K562 (cell line): ENCODE measurements at regions not wholly inside any gene's neighbourhood (a gene's known extent, or its start where the extent isn't known, plus 50 kb on each side); places are given as distances from the start of the nearest gene placed in this dataset.
"Not testable (repeated sequence)": the region's sequence is repeated elsewhere in the genome, so short reads cannot be mapped to it uniquely, and the experiment has no call there.

Source experiments
- ATAC-seq: fragments of 200-7000 bp; cut with Tn5 transposase; 3 replicates; pipeline ENCODE4 v1.9.1; 2020; ENCODE audit warnings: moderate library complexity
- BruUV-seq: library from RNA; stranded (reverse); fragments of 400-500 nt; replicated peaks from 2 replicates; lab custom pipeline; 2021; lab: Mats Ljungman, UMichigan
- CTCF ChIA-PET: fragments of 300-600 bp; formaldehyde crosslinking; extraction: SDS; loops from one replicate; lab custom pipeline; 2021; ENCODE audit warnings: low intra/inter-chr PET ratio; lab: Yijun Ruan, JAX
- POLR2A ChIA-PET: fragments of 300-600, 350-650 bp; sonication (Branson Sonifier 250); formaldehyde crosslinking; extraction: SDS; loops from one replicate; lab custom pipeline; 2021; ENCODE audit warnings: antibody characterized with exemption, inconsistent platforms; lab: Yijun Ruan, JAX
- DNase-seq, 4 experiments: peaks; one replicate each; pipeline versions ENCODE4 v3.0.0 to v3.0.0-alpha.2; 2011 to 2018; ENCODE audit warnings: low spot score in 3 of 4, mixed read lengths in 3 of 4; ENCODE audit errors: extremely low read depth in 1 of 4
- FAIRE-seq: peaks from 2 replicates; lab custom pipeline; 2011; peaks lifted over from hg19 to GRCh38; lab: Jason Lieb, UNC
- H2AFZ ChIP-seq: 2 replicates; pipeline ENCODE4 v1.6.0; 2011; ENCODE audit warnings: low read depth, low read length, control low read depth, inconsistent platforms
- H3K27ac ChIP-seq: fragments of 200-600 bp; 3 replicates; pipeline ENCODE4 v1.8.0; 2011; ENCODE audit warnings: low read depth, mild to moderate bottlenecking, control low read depth, inconsistent platforms, low read length, moderate library complexity, mixed read lengths; ENCODE audit errors: extremely low read depth
- H3K27me3 ChIP-seq, 2 experiments: fragments of 300-600 bp in 1 of 2; 2 replicates in 1 of 2; 3 replicates in 1 of 2; pipeline versions ENCODE4 v1.6.0 to v1.8.0; 2011; ENCODE audit warnings: inconsistent platforms in 2 of 2, low read length in 2 of 2, mild to moderate bottlenecking in 1 of 2, mixed read lengths in 1 of 2, moderate library complexity in 1 of 2; ENCODE audit not compliant: control insufficient read depth in 2 of 2, insufficient read depth in 2 of 2
- H3K36me3 ChIP-seq: fragments of 300-600 bp; 3 replicates; pipeline ENCODE4 v1.8.0; 2011; ENCODE audit warnings: mild to moderate bottlenecking, low read length, inconsistent platforms; ENCODE audit not compliant: control insufficient read depth, insufficient read depth
- H3K4me1 ChIP-seq, 2 experiments: fragments of 200-600 bp in 1 of 2; replicated peaks in 1 of 2; 2 replicates in 1 of 2; 3 replicates in 1 of 2; pipeline versions ENCODE4 v1.5.1 to v1.8.0; 2011; ENCODE audit warnings: inconsistent platforms in 2 of 2, low read length in 2 of 2, mild to moderate bottlenecking in 1 of 2, mixed read lengths in 1 of 2, moderate library complexity in 1 of 2; ENCODE audit not compliant: control insufficient read depth in 2 of 2, insufficient read depth in 2 of 2
- H3K4me2 ChIP-seq: 2 replicates; pipeline ENCODE4 v1.6.1; 2011; ENCODE audit warnings: low read length, control low read depth, inconsistent platforms, mixed read lengths; ENCODE audit not compliant: insufficient read depth
- H3K4me3 ChIP-seq: fragments of 200-600 bp; sonication (generic), shearing (Covaris generic); 2 replicates; pipeline ENCODE4 v1.5.1; 2016; ENCODE audit warnings: control low read depth, inconsistent platforms
- H3K79me2 ChIP-seq: fragments of 200-600 bp; 3 replicates; pipeline ENCODE4 v1.8.0; 2011; ENCODE audit warnings: low read length, inconsistent platforms; ENCODE audit not compliant: control insufficient read depth, insufficient read depth
- H3K9ac ChIP-seq, 2 experiments: 2 replicates each; pipeline versions ENCODE4 v1.6.0 to v1.6.1; 2011; ENCODE audit warnings: low read depth in 2 of 2, low read length in 2 of 2, control low read depth in 1 of 2, inconsistent platforms in 1 of 2, mild to moderate bottlenecking in 1 of 2, mixed read lengths in 1 of 2; ENCODE audit not compliant: insufficient read depth in 1 of 2
- H3K9me1 ChIP-seq: one replicate; pipeline ENCODE4 v1.6.0; 2011; ENCODE audit warnings: inconsistent platforms, mild to moderate bottlenecking, low read length, moderate library complexity; ENCODE audit not compliant: control insufficient read depth, insufficient read depth
- H3K9me3 ChIP-seq: replicated peaks from 2 replicates; pipeline ENCODE4 v1.5.1; 2011; ENCODE audit warnings: low read depth, low read length, inconsistent platforms; ENCODE audit not compliant: control insufficient read depth, insufficient read depth
- H4K20me1 ChIP-seq: replicated peaks from 2 replicates; pipeline ENCODE4 v1.6.1; 2011; ENCODE audit warnings: low read length, inconsistent platforms, mixed read lengths; ENCODE audit not compliant: control insufficient read depth, insufficient read depth
- ZNF507 ChIP-seq: conservative IDR thresholded peaks from 2 replicates; pipeline ENCODE4 v1.6.1; 2017; ENCODE audit warnings: missing genetic modification characterization, missing compliant biosample characterization
- WGBS: fragments of 100-300 bp; shearing (Covaris generic); methylation state at CpG from one replicate; pipeline ENCODE4 v1.1.6; 2016; ENCODE audit warnings: low coverage, mixed read lengths; ENCODE audit not compliant: insufficient coverage; ENCODE audit errors: missing lambda C conversion rate; 5-methylcytosine and 5-hydroxymethylcytosine counted together
- in situ Hi-C: fragments of 300-500 bp; cut with MboI; formaldehyde crosslinking; loops from 4 replicates; pipeline ENCODE4 v1.15.0; 2018; ENCODE audit warnings: inconsistent platforms, mixed read lengths
- intact Hi-C: fragments of 100-400 bp; cut with micrococcal nuclease; formaldehyde crosslinking; loops from 2 replicates; pipeline ENCODE4 v1.14.2; 2022
- TF ChIP-seq, protein P1 (sequence below): sonication (generic); formaldehyde crosslinking; IDR thresholded peaks from 2 replicates; pipeline ENCODE4 v1.8.1; 2023; ENCODE audit warnings: mild to moderate bottlenecking, missing genetic modification reagents

GRCh38 chr6:166790808-166791207 is 163.8 kb upstream of the RPS6KA2 start:
- H3K27ac ChIP-seq, ATAC-seq, CTCF ChIA-PET: not testable (repeated sequence)
- peak; percentile 95 for TF ChIP-seq ZNF507
- TF ChIP-seq, all 486 proteins: peak for 1; not testable (repeated sequence) for 485
- H4K20me1 ChIP-seq, H3K36me3 ChIP-seq, H3K79me2 ChIP-seq, H3K9me3 ChIP-seq, DNase-seq, H3K4me2 ChIP-seq, FAIRE-seq, H3K27me3 ChIP-seq, H3K9me1 ChIP-seq, H3K9ac ChIP-seq, H2AFZ ChIP-seq, POLR2A ChIA-PET, H3K4me1 ChIP-seq, intact Hi-C loops, H3K4me3 ChIP-seq, BruUV-seq, in situ Hi-C loops: not testable (repeated sequence)
- WGBS: 0% methylated on average over 2 of the region's 3 CpGs

GRCh38 chr6:166788846-166789529 is 161.9 kb upstream of the RPS6KA2 start:
- FAIRE-seq, H3K79me2 ChIP-seq, in situ Hi-C loops, ATAC-seq: not testable (repeated sequence)
- TF ChIP-seq, protein P1, sequence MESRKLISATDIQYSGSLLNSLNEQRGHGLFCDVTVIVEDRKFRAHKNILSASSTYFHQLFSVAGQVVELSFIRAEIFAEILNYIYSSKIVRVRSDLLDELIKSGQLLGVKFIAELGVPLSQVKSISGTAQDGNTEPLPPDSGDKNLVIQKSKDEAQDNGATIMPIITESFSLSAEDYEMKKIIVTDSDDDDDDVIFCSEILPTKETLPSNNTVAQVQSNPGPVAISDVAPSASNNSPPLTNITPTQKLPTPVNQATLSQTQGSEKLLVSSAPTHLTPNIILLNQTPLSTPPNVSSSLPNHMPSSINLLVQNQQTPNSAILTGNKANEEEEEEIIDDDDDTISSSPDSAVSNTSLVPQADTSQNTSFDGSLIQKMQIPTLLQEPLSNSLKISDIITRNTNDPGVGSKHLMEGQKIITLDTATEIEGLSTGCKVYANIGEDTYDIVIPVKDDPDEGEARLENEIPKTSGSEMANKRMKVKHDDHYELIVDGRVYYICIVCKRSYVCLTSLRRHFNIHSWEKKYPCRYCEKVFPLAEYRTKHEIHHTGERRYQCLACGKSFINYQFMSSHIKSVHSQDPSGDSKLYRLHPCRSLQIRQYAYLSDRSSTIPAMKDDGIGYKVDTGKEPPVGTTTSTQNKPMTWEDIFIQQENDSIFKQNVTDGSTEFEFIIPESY (CRISPR knock-in tag): peak; percentile 30; the same call in 1 of the 2 replicates
- TF ChIP-seq, all 486 proteins: peak for 1; not testable (repeated sequence) for 485
- DNase-seq, BruUV-seq, H3K27ac ChIP-seq, H3K4me2 ChIP-seq, H3K36me3 ChIP-seq, H3K4me1 ChIP-seq, H3K9me1 ChIP-seq, CTCF ChIA-PET, H3K9me3 ChIP-seq, H3K27me3 ChIP-seq, H2AFZ ChIP-seq, H3K4me3 ChIP-seq, POLR2A ChIA-PET, H3K9ac ChIP-seq, H4K20me1 ChIP-seq: not testable (repeated sequence)
- WGBS: 37% methylated on average over 20 of the region's 22 CpGs
- intact Hi-C loops: loop anchor here (5.0 kb wide), 1 partner anchor 258 kb away; no protein-coding TSS in a partner anchor
